ENCODE measurements at regions not wholly inside any gene's neighbourhood (a gene's known extent, or its start where the extent isn't known, plus 50 kb on each side); places are given as distances from the start of the nearest gene placed in this dataset.
"Not testable (repeated sequence)": the region's sequence is repeated elsewhere in the genome, so short reads cannot be mapped to it uniquely, and the experiment has no call there.

DNA sequence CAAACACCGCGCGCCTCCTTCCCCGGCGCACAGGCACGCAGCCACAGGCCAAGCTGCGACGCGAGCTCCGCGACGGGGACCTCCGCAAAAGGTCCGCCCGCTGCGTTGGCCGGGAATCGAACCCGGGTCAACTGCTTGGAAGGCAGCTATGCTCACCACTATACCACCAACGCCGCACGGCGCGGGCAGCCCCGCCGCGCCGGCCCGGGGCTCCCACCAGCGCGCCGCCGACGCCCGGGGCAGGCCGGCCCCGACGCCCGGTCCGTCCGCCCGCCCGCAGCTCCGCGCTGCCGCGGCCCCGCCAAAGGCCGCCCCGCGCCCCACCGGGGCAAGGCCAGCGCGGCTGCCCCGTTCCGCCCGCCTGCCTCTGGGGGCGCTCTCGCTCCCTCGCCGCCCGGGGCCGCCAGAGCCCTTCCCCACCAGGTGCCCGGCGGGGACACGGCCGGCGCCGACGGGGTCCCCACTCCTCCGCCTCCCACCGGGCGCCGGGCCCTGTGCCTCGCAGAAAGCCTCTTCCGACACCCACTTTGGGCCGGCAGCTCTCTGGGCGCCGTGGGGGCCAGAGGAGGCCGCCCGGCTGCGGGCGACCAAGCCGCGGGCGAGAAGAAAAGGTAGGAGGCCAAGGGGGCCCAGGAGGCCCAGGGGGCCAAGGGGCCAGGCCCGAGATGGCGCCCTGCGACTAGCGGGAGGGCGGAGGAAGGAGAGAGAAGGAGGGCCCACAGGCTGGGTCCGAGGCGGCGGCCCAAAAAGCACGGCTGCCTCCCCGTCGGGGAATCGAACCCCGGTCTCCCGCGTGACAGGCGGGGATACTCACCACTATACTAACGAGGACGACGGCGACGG, 50.2 kb upstream of the FCGR2A start:
- not testable (repeated sequence) for DNase-seq (ENCODE audit: low read depth)

DNA sequence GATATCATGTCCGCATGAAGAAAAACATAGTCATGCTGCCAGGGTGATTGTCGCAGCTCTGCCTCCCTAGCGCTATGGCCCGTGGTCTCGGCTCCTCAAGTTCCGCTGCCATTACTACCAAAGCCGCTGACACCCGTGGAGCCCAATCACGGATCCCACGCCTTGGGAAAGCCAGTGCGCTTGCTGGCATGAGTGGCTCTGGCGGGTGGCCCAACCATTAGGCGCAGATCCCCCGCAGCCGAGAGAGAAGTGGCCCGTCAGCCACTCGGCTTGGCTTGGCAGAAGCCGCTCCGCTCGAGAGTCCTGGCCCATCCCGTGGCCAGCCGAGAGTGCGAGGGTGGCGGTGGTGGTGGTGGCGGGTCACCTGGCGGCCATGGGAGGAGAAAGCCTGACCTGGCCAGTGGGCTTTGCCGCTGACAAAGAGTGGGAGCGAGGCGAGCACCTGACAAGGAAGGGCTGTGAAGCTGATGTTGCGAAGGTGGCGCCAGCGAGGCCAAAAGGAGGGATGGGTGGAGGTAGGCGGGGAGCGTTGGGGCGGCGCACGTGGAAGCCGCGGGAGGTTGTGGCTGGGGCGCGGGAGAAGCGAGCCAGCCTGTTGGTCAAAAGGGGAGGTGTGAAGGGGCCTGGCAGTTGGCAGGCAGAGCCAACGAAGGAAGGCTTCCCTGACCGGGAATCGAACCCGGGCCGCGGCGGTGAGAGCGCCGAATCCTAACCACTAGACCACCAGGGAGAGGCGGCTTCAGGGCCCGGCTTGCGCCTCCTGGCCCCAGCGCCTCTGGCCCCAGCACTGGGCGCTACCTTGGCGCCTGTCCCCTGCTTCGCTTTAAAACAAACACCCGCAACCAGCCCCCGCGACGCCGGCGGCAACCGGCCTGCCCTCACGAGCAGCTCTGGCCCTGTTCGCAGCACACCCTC, 51.0 kb upstream of the FCGR2A start:
- DNase-seq (ENCODE audit: low read depth): not testable (repeated sequence)

GRCh38 chr1:161451698-161452348, 53.4 kb upstream of the FCGR2A start:
- DNase-seq (ENCODE audit: low read depth): not testable (repeated sequence)

DNA sequence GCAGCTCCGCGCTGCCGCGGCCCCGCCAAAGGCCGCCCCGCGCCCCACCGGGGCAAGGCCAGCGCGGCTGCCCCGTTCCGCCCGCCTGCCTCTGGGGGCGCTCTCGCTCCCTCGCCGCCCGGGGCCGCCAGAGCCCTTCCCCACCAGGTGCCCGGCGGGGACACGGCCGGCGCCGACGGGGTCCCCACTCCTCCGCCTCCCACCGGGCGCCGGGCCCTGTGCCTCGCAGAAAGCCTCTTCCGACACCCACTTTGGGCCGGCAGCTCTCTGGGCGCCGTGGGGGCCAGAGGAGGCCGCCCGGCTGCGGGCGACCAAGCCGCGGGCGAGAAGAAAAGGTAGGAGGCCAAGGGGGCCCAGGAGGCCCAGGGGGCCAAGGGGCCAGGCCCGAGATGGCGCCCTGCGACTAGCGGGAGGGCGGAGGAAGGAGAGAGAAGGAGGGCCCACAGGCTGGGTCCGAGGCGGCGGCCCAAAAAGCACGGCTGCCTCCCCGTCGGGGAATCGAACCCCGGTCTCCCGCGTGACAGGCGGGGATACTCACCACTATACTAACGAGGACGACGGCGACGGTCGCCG, 57.4 kb upstream of the FCGR2A start:
- DNase-seq (ENCODE audit: low read depth): not testable (repeated sequence)

- DNase-seq (ENCODE audit: low read depth): not testable (repeated sequence)
These were observed 58.1 kb upstream of the FCGR2A start for GRCh38 chr1:161447040-161447759.

DNA sequence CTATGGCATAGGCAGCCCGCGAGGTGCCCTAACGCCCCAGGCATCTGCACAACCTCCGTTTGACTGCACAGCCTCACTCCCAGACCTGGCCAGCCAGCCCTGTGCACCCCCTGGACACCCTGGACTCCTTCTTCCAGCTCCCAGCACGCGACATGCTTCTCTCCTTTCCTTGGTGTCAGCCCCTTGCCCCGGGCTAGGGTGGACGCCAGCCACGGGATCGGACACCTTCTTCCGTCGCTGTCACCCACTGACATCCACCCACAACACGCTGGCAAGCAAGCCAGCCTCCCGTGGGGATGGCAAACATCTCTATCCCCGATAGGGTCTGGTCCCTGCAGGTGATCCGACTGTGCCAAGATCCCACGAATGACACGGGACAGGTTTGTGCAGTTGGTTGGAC, 60.5 kb upstream of the FCGR2A start:
- DNase-seq (ENCODE audit: low read depth): not testable (repeated sequence)

- not testable (repeated sequence) for DNase-seq (ENCODE audit: low read depth)
These were observed 61.0 kb upstream of the FCGR2A start for GRCh38 chr1:161444255-161444654.

DNA sequence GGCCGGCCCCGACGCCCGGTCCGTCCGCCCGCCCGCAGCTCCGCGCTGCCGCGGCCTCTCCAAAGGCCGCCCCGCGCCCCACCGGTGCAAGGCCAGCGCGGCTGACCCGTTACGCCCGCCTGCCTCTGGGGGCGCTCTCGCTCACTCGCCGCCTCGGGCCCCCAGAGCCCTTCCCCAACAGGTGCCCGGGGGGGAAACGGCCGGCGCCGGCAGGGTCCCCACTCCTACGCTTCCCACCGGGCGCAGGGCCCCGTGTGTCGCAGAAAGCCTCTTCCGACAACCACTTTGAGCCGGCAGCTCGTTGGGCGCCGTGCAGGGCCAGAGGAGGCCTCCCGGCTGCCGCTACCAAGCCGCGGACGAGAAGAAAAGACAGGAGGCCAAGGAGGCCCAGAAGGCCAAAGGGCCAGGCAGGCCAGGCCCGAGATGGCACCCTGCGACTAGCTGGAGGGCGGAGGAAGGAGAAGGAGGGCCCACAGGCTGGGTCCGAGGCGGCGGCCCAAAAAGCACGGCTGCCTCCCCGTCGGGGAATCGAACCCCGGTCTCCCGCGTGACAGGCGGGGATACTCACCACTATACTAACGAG, 64.9 kb upstream of the FCGR2A start:
- peak; percentile 19 for DNase-seq (ENCODE audit: low read depth)

DNA sequence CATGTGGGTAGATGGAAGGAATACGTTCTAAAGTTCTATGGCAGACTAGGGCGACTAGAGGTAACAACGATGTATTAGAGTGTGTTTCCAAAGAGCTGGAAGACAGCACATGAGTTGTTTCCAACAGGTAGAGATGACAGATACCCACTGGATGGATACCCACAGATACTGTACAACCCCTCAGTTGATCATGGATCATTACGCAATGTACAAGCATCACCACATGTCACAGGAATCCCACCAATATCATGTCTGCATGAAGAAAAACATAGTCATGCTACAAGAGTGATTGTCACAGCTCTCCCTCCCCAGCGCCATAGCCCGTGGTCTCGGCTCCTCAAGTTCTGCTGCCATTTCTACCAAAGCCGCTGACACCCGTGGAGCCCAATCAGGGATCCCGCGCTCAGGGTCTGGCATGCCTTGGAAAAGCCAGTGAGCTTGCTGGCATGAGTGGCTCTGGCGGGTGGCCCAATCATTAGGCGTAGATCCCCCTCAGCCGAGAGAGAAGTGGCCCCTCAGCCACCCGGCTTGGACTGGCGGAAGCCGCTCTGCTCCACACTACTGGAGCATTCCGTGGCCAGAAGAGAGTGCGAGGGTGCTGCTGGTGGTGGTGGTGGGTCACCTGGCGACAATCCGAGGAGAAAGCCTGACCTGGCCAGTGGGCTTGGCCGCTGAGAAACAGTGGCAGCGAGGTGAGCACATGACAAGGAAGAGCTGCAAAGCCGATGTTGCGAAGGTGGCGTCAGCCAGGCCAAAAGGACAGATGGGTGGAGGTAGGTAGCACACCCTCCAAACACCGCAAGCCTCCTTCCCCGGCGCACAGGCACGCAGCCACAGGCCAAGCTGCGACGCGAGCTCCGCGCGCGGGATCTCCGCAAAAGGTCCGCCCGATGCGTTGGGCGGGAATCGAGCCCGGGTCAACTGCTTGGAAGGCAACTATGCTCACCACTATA, 65.7 kb upstream of the FCGR2A start:
- no peak for DNase-seq (ENCODE audit: low read depth)

- DNase-seq (ENCODE audit: low read depth): not testable (repeated sequence)
These were observed 65.5 kb upstream of the CFAP126 start for GRCh38 chr1:161433191-161433590.

GRCh38 chr1:161432091-161432490, 64.4 kb upstream of the CFAP126 start:
- no peak for DNase-seq (ENCODE audit: low read depth)

GRCh38 chr1:161427733-161428516, 60.2 kb upstream of the CFAP126 start:
- DNase-seq (ENCODE audit: low read depth): no peak

DNA sequence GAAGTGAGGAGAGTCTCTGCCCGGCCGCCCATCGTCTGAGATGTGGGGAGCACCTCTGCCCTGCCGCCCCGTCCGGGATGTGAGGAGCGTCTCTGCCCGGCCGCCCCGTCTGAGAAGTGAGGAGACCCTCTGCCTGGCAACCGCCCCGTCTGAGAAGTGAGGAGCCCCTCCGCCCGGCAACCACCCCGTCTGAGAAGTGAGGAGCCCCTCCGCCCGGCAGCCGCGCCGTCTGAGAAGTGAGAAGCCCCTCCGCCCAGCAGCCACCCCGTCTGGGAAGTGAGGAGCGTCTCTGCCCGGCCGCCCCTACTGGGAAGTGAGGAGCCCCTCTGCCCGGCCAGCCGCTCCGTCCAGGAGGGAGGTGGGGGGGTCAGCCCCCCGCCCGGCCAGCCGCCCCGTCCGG, 55.2 kb upstream of the CFAP126 start:
- DNase-seq (ENCODE audit: low read depth): not testable (repeated sequence)

- DNase-seq (ENCODE audit: low read depth): no peak
These were observed 53.8 kb upstream of the CFAP126 start for GRCh38 chr1:161421456-161421855.

GRCh38 chr1:161420763-161421455, 53.2 kb upstream of the CFAP126 start:
- no peak for DNase-seq (ENCODE audit: low read depth)

GRCh38 chr1:161417536-161417935, 49.9 kb upstream of the CFAP126 start:
- not testable (repeated sequence) for DNase-seq (ENCODE audit: low read depth)

All from RPMI7951 (cell line).